ENCODE measurements at regions not wholly inside any gene's neighbourhood (a gene's known extent, or its start where the extent isn't known, plus 50 kb on each side); places are given as distances from the start of the nearest gene placed in this dataset.
"Not testable (repeated sequence)": the region's sequence is repeated elsewhere in the genome, so short reads cannot be mapped to it uniquely, and the experiment has no call there.

GRCh38 chr13:67464154-67464553 is 234.0 kb upstream of the PCDH9 start:
- Mint-ChIP-seq H3K4me1 (no peaks in the 10 kb centered on the region), H3K27ac (no peak overlapping the region), H3K36me3 (ENCODE audit: low read depth) (no peaks in the 10 kb centered on the region), H3K27me3 (no peaks in the 10 kb centered on the region), H3K4me3 (no peak overlapping the region), H3K9me3 (peaks cover 5% of the 10 kb centered on the region)
- intact Hi-C loops (cut with micrococcal nuclease) = no loop called here
- DNase-seq = no peak

GRCh38 chr13:67462098-67462497 is 232.0 kb upstream of the PCDH9 start:
- intact Hi-C loops (cut with micrococcal nuclease) = no loop called here
- no peaks in the 10 kb centered on the region for H3K36me3 Mint-ChIP-seq (ENCODE audit: low read depth)
- H3K4me1 Mint-ChIP-seq = no peaks in the 10 kb centered on the region
- no peak for DNase-seq
- H3K9me3 Mint-ChIP-seq = no peaks in the 10 kb centered on the region
- no peaks in the 10 kb centered on the region for H3K27me3 Mint-ChIP-seq
- H3K27ac Mint-ChIP-seq = no peak overlapping the region
- H3K4me3 Mint-ChIP-seq = no peak overlapping the region

- intact Hi-C loops (cut with micrococcal nuclease); H3K4me1 Mint-ChIP-seq; H3K36me3 Mint-ChIP-seq (ENCODE audit: low read depth); H3K27me3 Mint-ChIP-seq; H3K4me3 Mint-ChIP-seq; H3K9me3 Mint-ChIP-seq; DNase-seq; H3K27ac Mint-ChIP-seq: not testable (repeated sequence)
Observed at GRCh38 chr13:67452526-67452925, 222.4 kb upstream of the PCDH9 start.

GRCh38 chr13:67445436-67445835 is 215.3 kb upstream of the PCDH9 start:
- Mint-ChIP-seq H3K27me3 (no peaks in the 10 kb centered on the region), H3K36me3 (ENCODE audit: low read depth) (no peaks in the 10 kb centered on the region), H3K9me3 (peaks cover 3% of the 10 kb centered on the region), H3K27ac (no peak overlapping the region), H3K4me1 (no peaks in the 10 kb centered on the region), H3K4me3 (no peak overlapping the region)
- intact Hi-C loops (cut with micrococcal nuclease) = no loop called here
- DNase-seq = no peak

GRCh38 chr13:67443923-67444322 is 213.8 kb upstream of the PCDH9 start:
- Mint-ChIP-seq H3K36me3 (ENCODE audit: low read depth) (no peaks in the 10 kb centered on the region), H3K4me1 (no peaks in the 10 kb centered on the region), H3K27me3 (no peaks in the 10 kb centered on the region), H3K4me3 (no peak overlapping the region), H3K27ac (no peak overlapping the region), H3K9me3 (no peaks in the 10 kb centered on the region)
- no peak for DNase-seq
- intact Hi-C loops (cut with micrococcal nuclease) = no loop called here

- Mint-ChIP-seq H3K36me3 (ENCODE audit: low read depth) (no peaks in the 10 kb centered on the region), H3K4me3 (no peak overlapping the region), H3K27me3 (no peaks in the 10 kb centered on the region), H3K9me3 (no peaks in the 10 kb centered on the region), H3K4me1 (no peaks in the 10 kb centered on the region), H3K27ac (no peak overlapping the region)
- no peak for DNase-seq
- intact Hi-C loops (cut with micrococcal nuclease) = no loop called here
Observed at GRCh38 chr13:67440236-67440975, 210.3 kb upstream of the PCDH9 start.

- no peak for DNase-seq
- no peaks in the 10 kb centered on the region for H3K4me1 Mint-ChIP-seq
- no peaks in the 10 kb centered on the region for H3K9me3 Mint-ChIP-seq
- H3K27me3 Mint-ChIP-seq = no peaks in the 10 kb centered on the region
- no peaks in the 10 kb centered on the region for H3K36me3 Mint-ChIP-seq (ENCODE audit: low read depth)
- no peak overlapping the region for H3K27ac Mint-ChIP-seq
- H3K4me3 Mint-ChIP-seq = no peak overlapping the region
- intact Hi-C loops (cut with micrococcal nuclease) = no loop called here
Observed at GRCh38 chr13:67439365-67439764, 209.2 kb upstream of the PCDH9 start.

GRCh38 chr13:67438465-67438864 is 208.3 kb upstream of the PCDH9 start:
- no peaks in the 10 kb centered on the region for H3K36me3 Mint-ChIP-seq (ENCODE audit: low read depth)
- no peaks in the 10 kb centered on the region for H3K4me1 Mint-ChIP-seq
- H3K9me3 Mint-ChIP-seq = no peaks in the 10 kb centered on the region
- no peak overlapping the region for H3K27ac Mint-ChIP-seq
- no peaks in the 10 kb centered on the region for H3K27me3 Mint-ChIP-seq
- no peak overlapping the region for H3K4me3 Mint-ChIP-seq
- no peak for DNase-seq
- intact Hi-C loops (cut with micrococcal nuclease) = no loop called here

GRCh38 chr13:67437244-67437643 is 207.1 kb upstream of the PCDH9 start:
- no peak for DNase-seq
- H3K36me3 Mint-ChIP-seq (ENCODE audit: low read depth) = no peaks in the 10 kb centered on the region
- intact Hi-C loops (cut with micrococcal nuclease) = no loop called here
- no peaks in the 10 kb centered on the region for H3K4me1 Mint-ChIP-seq
- H3K27me3 Mint-ChIP-seq = no peaks in the 10 kb centered on the region
- H3K9me3 Mint-ChIP-seq = no peaks in the 10 kb centered on the region
- H3K27ac Mint-ChIP-seq = no peak overlapping the region
- H3K4me3 Mint-ChIP-seq = no peak overlapping the region

GRCh38 chr13:67421475-67421874 is 191.3 kb upstream of the PCDH9 start:
- H3K4me3 Mint-ChIP-seq = no peak overlapping the region
- H3K9me3 Mint-ChIP-seq = no peaks in the 10 kb centered on the region
- no peaks in the 10 kb centered on the region for H3K36me3 Mint-ChIP-seq (ENCODE audit: low read depth)
- no peak overlapping the region for H3K27ac Mint-ChIP-seq
- no peak for DNase-seq
- H3K27me3 Mint-ChIP-seq = no peaks in the 10 kb centered on the region
- intact Hi-C loops (cut with micrococcal nuclease) = no loop called here
- no peaks in the 10 kb centered on the region for H3K4me1 Mint-ChIP-seq

GRCh38 chr13:67416047-67416925 is 186.2 kb upstream of the PCDH9 start:
- intact Hi-C loops (cut with micrococcal nuclease) = no loop called here
- Mint-ChIP-seq H3K27me3 (no peaks in the 10 kb centered on the region), H3K4me3 (no peak overlapping the region), H3K9me3 (no peaks in the 10 kb centered on the region), H3K4me1 (no peaks in the 10 kb centered on the region), H3K27ac (no peak overlapping the region), H3K36me3 (ENCODE audit: low read depth) (no peaks in the 10 kb centered on the region)
- no peak for DNase-seq

GRCh38 chr13:67410645-67411044 is 180.5 kb upstream of the PCDH9 start:
- Mint-ChIP-seq H3K27ac (no peak overlapping the region), H3K36me3 (ENCODE audit: low read depth) (no peaks in the 10 kb centered on the region), H3K9me3 (no peaks in the 10 kb centered on the region), H3K4me1 (no peaks in the 10 kb centered on the region), H3K4me3 (no peak overlapping the region), H3K27me3 (no peaks in the 10 kb centered on the region)
- intact Hi-C loops (cut with micrococcal nuclease) = no loop called here
- DNase-seq = no peak

GRCh38 chr13:67408798-67409197 is 178.7 kb upstream of the PCDH9 start:
- Mint-ChIP-seq H3K4me1 (no peaks in the 10 kb centered on the region), H3K27me3 (no peaks in the 10 kb centered on the region), H3K36me3 (ENCODE audit: low read depth) (no peaks in the 10 kb centered on the region), H3K4me3 (no peak overlapping the region), H3K27ac (no peak overlapping the region), H3K9me3 (no peaks in the 10 kb centered on the region)
- no peak for DNase-seq
- intact Hi-C loops (cut with micrococcal nuclease) = no loop called here

GRCh38 chr13:67402546-67402945 is 172.4 kb upstream of the PCDH9 start:
- no peaks in the 10 kb centered on the region for H3K36me3 Mint-ChIP-seq (ENCODE audit: low read depth)
- no peaks in the 10 kb centered on the region for H3K27me3 Mint-ChIP-seq
- H3K4me1 Mint-ChIP-seq = no peaks in the 10 kb centered on the region
- H3K4me3 Mint-ChIP-seq = no peak overlapping the region
- H3K27ac Mint-ChIP-seq = no peak overlapping the region
- no peak for DNase-seq
- intact Hi-C loops (cut with micrococcal nuclease) = no loop called here
- peaks cover 17% of the 10 kb centered on the region for H3K9me3 Mint-ChIP-seq
